NT2/D1 (cell line): ENCODE measurements at regions not wholly inside any gene's neighbourhood (a gene's known extent, or its start where the extent isn't known, plus 50 kb on each side); places are given as distances from the start of the nearest gene placed in this dataset.

Source experiments
- DNase-seq: peaks from one replicate; pipeline ENCODE4 v3.0.0-alpha.2; 2011; ENCODE audit warnings: low read depth, low spot score
- H3K27me3 ChIP-seq: 2 replicates; pipeline ENCODE4 v1.6.0; 2011; ENCODE audit warnings: mild to moderate bottlenecking; ENCODE audit not compliant: insufficient read length, insufficient read depth
- H3K36me3 ChIP-seq: 2 replicates; pipeline ENCODE4 v1.6.1; 2011; ENCODE audit warnings: mild to moderate bottlenecking, low read length, mixed read lengths; ENCODE audit not compliant: insufficient read depth, insufficient read length
- H3K4me1 ChIP-seq: 2 replicates; pipeline ENCODE4 v1.5.1; 2011; ENCODE audit not compliant: insufficient read depth, insufficient read length
- H3K4me3 ChIP-seq: 2 replicates; pipeline ENCODE4 v1.5.1; 2011; ENCODE audit warnings: low read depth; ENCODE audit not compliant: insufficient read length
- H3K9ac ChIP-seq: 2 replicates; pipeline ENCODE4 v1.6.0; 2011; ENCODE audit warnings: low read depth; ENCODE audit not compliant: insufficient read length
- H3K9me3 ChIP-seq: 2 replicates; pipeline ENCODE4 v1.5.1; 2011; ENCODE audit warnings: mild to moderate bottlenecking, low read length; ENCODE audit not compliant: insufficient read depth
- SUZ12 ChIP-seq: IDR thresholded peaks from 2 replicates; pipeline ENCODE4 v1.6.1; 2011; ENCODE audit not compliant: insufficient read length, insufficient read depth; ENCODE audit errors: extremely low read depth
- YY1 ChIP-seq: IDR thresholded peaks from 2 replicates; pipeline ENCODE4 v1.6.1; 2011; ENCODE audit not compliant: insufficient read length, insufficient read depth
- ZNF274 ChIP-seq: IDR thresholded peaks from 2 replicates; pipeline ENCODE4 v1.6.1; 2011; ENCODE audit warnings: mild to moderate bottlenecking, low read depth, low read length

GRCh38 chr1:95312181-95312580 is 78.2 kb downstream of the RWDD3 start:
- Histone ChIP-seq H3K36me3 (no peaks in the 10 kb centered on the region), H3K9me3 (no peaks in the 10 kb centered on the region), H3K9ac (no peak overlapping the region), H3K4me1 (no peaks in the 10 kb centered on the region), H3K27me3 (no peaks in the 10 kb centered on the region), H3K4me3 (no peak overlapping the region)
- TF ChIP-seq ZNF274 (no peak), YY1 (no peak), SUZ12 (no peak)
- no peak for DNase-seq

GRCh38 chr1:95313527-95313926 is 79.5 kb downstream of the RWDD3 start:
- Histone ChIP-seq H3K9me3 (no peaks in the 10 kb centered on the region), H3K27me3 (no peaks in the 10 kb centered on the region), H3K4me1 (no peaks in the 10 kb centered on the region), H3K9ac (no peak overlapping the region), H3K4me3 (no peak overlapping the region), H3K36me3 (no peaks in the 10 kb centered on the region)
- TF ChIP-seq ZNF274 (no peak), YY1 (no peak), SUZ12 (no peak)
- DNase-seq, result no peak

GRCh38 chr1:95321531-95321930 is 87.5 kb downstream of the RWDD3 start:
- H3K36me3 ChIP-seq, result no peaks in the 10 kb centered on the region
- TF ChIP-seq YY1 (no peak), SUZ12 (no peak), ZNF274 (no peak)
- no peaks in the 10 kb centered on the region for H3K9me3 ChIP-seq
- H3K9ac ChIP-seq, result no peak overlapping the region
- H3K4me1 ChIP-seq, result no peaks in the 10 kb centered on the region
- no peak for DNase-seq
- no peak overlapping the region for H3K4me3 ChIP-seq
- no peaks in the 10 kb centered on the region for H3K27me3 ChIP-seq

- H3K4me1 ChIP-seq, result no peaks in the 10 kb centered on the region
- H3K27me3 ChIP-seq, result no peaks in the 10 kb centered on the region
- TF ChIP-seq SUZ12, result no peak
- no peak for TF ChIP-seq YY1
- TF ChIP-seq ZNF274, result no peak
- no peaks in the 10 kb centered on the region for H3K36me3 ChIP-seq
- no peaks in the 10 kb centered on the region for H3K9me3 ChIP-seq
- H3K9ac ChIP-seq, result no peak overlapping the region
- DNase-seq, result no peak
- H3K4me3 ChIP-seq, result no peak overlapping the region
These were observed 89.1 kb downstream of the RWDD3 start for GRCh38 chr1:95323123-95323522.

GRCh38 chr1:95325349-95325748 is 91.3 kb downstream of the RWDD3 start:
- H3K36me3 ChIP-seq, result no peaks in the 10 kb centered on the region
- no peak overlapping the region for H3K4me3 ChIP-seq
- H3K4me1 ChIP-seq, result no peaks in the 10 kb centered on the region
- H3K27me3 ChIP-seq, result no peaks in the 10 kb centered on the region
- DNase-seq, result no peak
- H3K9ac ChIP-seq, result no peak overlapping the region
- no peak for TF ChIP-seq ZNF274
- no peak for TF ChIP-seq SUZ12
- TF ChIP-seq YY1, result no peak
- H3K9me3 ChIP-seq, result no peaks in the 10 kb centered on the region

- Histone ChIP-seq H3K36me3 (no peaks in the 10 kb centered on the region), H3K4me3 (no peak overlapping the region), H3K27me3 (no peaks in the 10 kb centered on the region), H3K9me3 (no peaks in the 10 kb centered on the region), H3K4me1 (no peaks in the 10 kb centered on the region), H3K9ac (no peak overlapping the region)
- DNase-seq, result no peak
- TF ChIP-seq SUZ12 (no peak), YY1 (no peak), ZNF274 (no peak)
These were observed 92.0 kb downstream of the RWDD3 start for GRCh38 chr1:95326023-95326422.

- Histone ChIP-seq H3K36me3 (no peaks in the 10 kb centered on the region), H3K9me3 (no peaks in the 10 kb centered on the region), H3K4me1 (no peaks in the 10 kb centered on the region), H3K4me3 (no peak overlapping the region), H3K27me3 (no peaks in the 10 kb centered on the region), H3K9ac (no peak overlapping the region)
- no peak for DNase-seq
- TF ChIP-seq ZNF274 (no peak), SUZ12 (no peak), YY1 (no peak)
These were observed 98.7 kb downstream of the RWDD3 start for GRCh38 chr1:95332754-95333153.

- Histone ChIP-seq H3K4me1 (no peaks in the 10 kb centered on the region), H3K36me3 (no peaks in the 10 kb centered on the region), H3K9me3 (no peaks in the 10 kb centered on the region), H3K4me3 (no peak overlapping the region), H3K27me3 (no peaks in the 10 kb centered on the region), H3K9ac (no peak overlapping the region)
- no peak for TF ChIP-seq ZNF274
- TF ChIP-seq YY1, result no peak
- no peak for TF ChIP-seq SUZ12
- DNase-seq, result no peak
These were observed 105.4 kb downstream of the RWDD3 start for GRCh38 chr1:95339377-95339776.
